KOPT-K1 (cell line): ENCODE measurements at regions not wholly inside any gene's neighbourhood (a gene's known extent, or its start where the extent isn't known, plus 50 kb on each side); places are given as distances from the start of the nearest gene placed in this dataset.
"Not testable (repeated sequence)": the region's sequence is repeated elsewhere in the genome, so short reads cannot be mapped to it uniquely, and the experiment has no call there.

ENCODE experiments used
- H3K27ac ChIP-seq: fragments of 200-600 bp; sonication (generic); 2 replicates; pipeline ENCODE4 v1.5.1; 2016; ENCODE audit warnings: antibody characterized with exemption, mild to moderate bottlenecking, low read depth, low read length; ENCODE audit not compliant: poor library complexity, severe bottlenecking
- H3K36me3 ChIP-seq: fragments of 200-600 bp; sonication (generic); 2 replicates; pipeline ENCODE4 v1.5.1; 2017; ENCODE audit warnings: antibody characterized with exemption, mild to moderate bottlenecking, low read length, moderate library complexity; ENCODE audit not compliant: insufficient read depth
- H3K9me3 ChIP-seq: fragments of 200-600 bp; sonication (generic); 2 replicates; pipeline ENCODE4 v1.5.1; 2017; ENCODE audit warnings: antibody characterized with exemption, low read length, mild to moderate bottlenecking; ENCODE audit not compliant: insufficient read depth, poor library complexity, severe bottlenecking

DNA sequence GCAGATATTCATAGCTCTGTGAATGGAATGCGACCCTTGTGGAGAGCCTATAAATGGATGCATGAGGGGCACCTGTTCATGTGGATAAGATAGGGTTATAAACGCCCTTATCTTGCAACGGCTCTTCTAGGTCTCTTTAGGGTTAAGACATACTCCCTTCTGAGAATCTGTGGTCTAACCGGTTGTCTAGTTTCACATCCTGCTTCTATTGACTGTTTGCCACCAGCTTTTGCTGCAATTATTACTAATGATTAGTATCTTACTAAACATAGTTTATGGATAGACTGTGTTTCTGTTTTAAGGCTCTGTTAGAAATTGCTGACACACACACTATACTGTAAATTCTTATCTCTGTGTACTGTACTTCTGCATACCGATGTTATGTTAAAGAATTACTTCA is 198.9 kb upstream of the CYLC2 start:
- no peaks in the 10 kb centered on the region for H3K9me3 ChIP-seq
- H3K27ac ChIP-seq = no peak overlapping the region
- H3K36me3 ChIP-seq = no peaks in the 10 kb centered on the region

DNA sequence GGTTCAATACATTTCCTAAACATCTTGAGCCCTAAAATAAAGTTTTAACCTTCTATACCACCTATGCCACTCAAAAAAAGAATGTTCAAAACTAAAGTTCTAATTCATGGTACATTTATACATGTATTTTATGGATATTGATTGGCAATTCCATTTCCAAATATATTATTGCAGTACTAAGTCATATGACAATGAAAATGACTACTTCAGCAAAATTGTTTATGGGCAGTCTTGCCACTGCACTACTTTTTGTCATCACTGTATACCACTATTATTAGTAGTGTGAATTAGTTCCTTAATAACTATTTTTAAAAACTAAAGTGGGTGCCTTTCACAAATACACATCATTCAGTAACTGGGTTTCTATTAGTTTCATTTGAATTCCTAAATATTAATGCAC is 199.6 kb upstream of the CYLC2 start:
- Histone ChIP-seq H3K36me3 (no peaks in the 10 kb centered on the region), H3K9me3 (no peaks in the 10 kb centered on the region), H3K27ac (no peak overlapping the region)

DNA sequence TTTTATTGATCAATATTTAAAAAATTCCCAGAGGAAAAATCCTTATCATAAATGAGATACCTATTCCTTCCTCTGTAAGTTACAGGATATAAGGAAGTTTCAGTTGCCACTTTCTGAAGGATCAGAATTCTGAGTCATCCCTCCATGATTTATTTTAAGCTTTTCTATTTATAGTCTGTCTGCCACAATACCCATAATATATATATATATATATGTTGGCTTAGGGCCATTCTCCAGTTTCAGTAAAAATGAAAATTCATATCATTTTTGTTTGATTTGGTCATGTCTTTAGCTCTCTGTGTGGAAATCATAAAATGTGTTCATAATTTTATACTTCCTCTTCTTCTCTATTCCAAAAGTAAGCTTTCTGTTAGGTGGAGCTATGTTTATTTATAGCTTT is 215.8 kb upstream of the CYLC2 start:
- H3K9me3 ChIP-seq = no peaks in the 10 kb centered on the region
- no peaks in the 10 kb centered on the region for H3K36me3 ChIP-seq
- H3K27ac ChIP-seq = no peak overlapping the region

DNA sequence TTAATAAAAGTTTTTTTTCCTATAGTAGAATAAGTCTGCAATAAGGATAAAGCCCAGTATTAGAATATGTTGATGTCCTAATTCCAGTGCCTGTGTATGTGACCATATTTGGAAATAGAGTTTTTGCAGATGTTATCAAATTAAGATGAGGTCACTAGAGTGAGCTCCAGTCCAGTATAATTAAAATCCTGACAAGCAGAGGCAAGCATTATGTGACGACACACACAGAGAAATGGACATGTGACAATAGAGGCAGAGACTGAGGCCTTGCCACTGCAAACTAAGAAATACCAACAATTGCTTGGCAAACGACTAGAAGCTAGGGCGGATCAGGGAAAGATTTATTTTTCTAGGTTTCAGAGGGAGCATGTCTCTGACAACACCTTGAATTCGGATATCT is 216.4 kb upstream of the CYLC2 start:
- Histone ChIP-seq H3K27ac (no peak overlapping the region), H3K9me3 (no peaks in the 10 kb centered on the region), H3K36me3 (no peaks in the 10 kb centered on the region)

DNA sequence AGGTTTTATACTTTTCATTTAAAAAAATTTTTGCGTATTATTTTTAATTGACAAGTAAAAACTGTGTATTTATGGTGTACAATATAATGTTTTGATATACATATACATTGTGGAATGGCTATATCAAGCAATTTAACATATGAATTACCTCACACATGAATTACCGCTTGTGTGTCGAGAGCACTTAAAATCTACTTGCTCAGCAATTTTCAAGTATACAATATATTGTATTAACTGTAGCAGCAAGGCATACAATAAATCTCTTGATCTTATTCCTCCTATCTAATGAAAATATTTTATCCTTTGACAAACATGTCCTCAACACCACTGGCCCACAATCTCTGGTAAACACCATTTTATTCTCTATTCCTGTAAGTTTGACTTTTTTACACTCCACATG is 224.4 kb upstream of the CYLC2 start:
- Histone ChIP-seq H3K27ac (no peak overlapping the region), H3K9me3 (no peaks in the 10 kb centered on the region), H3K36me3 (no peaks in the 10 kb centered on the region)

DNA sequence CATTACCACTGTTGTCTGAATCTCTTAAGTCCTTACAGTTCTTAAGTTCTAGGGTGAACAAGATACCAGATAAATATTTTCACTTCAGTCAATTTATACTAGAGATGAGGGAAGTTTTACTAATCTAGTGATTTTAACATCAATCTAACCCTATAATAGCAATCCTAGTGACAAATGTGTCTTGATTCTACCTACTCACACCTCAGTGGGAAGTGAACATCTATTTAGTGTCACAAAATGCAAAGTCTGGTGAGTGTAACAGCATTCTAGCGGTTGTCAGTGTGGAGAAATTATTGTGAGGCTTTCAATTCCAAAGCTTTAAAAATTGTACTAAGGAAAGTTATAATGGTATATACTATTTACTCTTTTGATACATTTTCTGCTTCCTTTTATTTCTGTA is 225.8 kb upstream of the CYLC2 start:
- Histone ChIP-seq H3K9me3 (no peaks in the 10 kb centered on the region), H3K36me3 (no peaks in the 10 kb centered on the region), H3K27ac (no peak overlapping the region)

DNA sequence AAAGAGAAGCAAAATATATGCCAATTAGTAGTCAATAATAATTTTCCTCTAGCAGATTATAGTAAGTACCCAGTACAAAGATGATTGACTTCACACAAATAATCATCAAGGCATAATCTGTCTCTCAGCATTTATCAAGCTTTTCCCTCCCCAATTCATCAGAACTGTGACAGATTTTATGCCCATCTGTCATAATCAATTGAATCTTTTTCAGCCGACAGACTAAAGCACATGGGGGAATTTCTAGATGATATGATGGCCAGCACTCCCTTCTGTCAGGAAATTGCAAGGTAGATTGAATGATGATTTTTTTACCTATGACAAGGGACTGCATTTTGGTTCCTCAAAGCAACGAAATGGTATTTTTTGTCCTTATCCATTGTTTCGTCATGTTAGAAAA is 227.1 kb upstream of the CYLC2 start:
- Histone ChIP-seq H3K9me3 (no peaks in the 10 kb centered on the region), H3K36me3 (no peaks in the 10 kb centered on the region), H3K27ac (no peak overlapping the region)

DNA sequence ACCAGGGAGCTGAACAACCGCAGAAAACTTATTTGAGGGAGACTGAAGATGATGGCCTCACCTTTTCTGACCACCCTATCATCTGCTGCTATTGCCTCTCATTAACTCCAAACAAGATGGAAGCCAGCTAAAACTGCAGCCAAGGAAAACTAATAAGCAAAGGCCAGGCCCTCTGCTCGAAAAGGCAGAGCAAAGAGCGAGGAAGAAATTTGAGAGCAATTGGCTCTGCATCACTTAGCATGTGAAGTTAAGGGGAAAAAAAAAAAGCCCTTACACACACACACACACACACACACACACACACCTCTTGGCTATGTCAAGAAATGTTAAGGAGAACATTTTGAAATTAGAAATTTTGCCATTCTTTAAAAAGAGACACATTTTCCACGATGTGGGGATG is 228.1 kb upstream of the CYLC2 start:
- Histone ChIP-seq H3K9me3 (no peaks in the 10 kb centered on the region), H3K36me3 (no peaks in the 10 kb centered on the region), H3K27ac (no peak overlapping the region)

DNA sequence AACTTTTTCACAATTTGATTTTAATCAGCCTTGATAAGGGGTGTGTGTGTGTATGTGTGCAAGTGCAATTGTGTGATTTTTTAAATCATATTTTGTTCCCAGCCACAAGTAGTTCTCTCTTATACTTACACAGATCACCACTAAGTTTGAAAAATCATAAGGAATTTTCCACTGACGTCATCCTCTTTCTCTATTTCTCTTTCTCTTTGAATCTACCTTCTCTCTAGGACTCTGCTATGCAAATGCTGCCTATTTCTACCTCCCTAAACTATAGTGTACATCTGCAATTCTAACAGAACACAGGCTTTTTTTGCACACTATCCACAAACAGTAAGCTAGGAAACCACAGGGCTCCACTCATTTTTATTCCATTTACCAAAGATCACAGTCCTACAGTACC is 254.6 kb upstream of the CYLC2 start:
- Histone ChIP-seq H3K27ac (no peak overlapping the region), H3K9me3 (no peaks in the 10 kb centered on the region), H3K36me3 (no peaks in the 10 kb centered on the region)

DNA sequence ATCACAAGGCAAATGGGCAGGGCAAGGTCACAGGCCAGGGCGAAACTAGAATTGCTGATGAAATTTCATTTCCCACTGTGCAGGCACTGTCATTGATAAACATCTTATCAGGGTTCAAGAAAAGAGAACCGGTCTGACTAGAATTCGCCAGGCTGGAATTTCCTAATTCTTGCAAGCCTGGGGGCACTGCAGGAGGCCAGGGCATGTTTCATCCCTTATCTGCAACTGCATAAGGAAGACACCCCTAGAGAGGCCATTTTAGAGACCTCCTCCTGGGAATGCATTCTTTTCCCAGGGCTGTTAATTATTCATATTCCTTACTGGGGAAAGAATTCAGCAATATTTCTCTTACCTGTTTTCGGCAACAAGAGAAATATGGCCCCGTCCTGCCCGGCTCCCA is 266.2 kb upstream of the CYLC2 start:
- H3K9me3 ChIP-seq = no peaks in the 10 kb centered on the region
- H3K27ac ChIP-seq = no peak overlapping the region
- no peaks in the 10 kb centered on the region for H3K36me3 ChIP-seq

DNA sequence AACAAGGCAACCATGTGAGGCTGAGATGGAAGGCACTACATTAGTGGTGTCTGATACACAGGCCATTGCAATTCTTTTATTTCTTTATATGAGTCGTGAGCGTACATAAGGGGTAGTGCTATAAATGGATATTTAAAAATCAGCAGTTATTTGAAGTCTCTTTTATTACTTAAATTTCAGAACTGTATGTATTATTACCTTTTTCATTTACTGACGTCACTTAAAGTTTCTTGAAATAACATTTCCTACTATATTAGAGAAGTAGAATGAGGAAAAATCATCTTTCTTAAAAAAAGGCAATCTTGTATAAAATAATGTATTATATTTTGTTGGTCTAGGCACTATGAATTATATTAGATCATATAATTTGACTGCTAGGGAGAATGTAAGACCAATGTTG is 280.9 kb upstream of the CYLC2 start:
- Histone ChIP-seq H3K27ac (no peak overlapping the region), H3K9me3 (no peaks in the 10 kb centered on the region)

DNA sequence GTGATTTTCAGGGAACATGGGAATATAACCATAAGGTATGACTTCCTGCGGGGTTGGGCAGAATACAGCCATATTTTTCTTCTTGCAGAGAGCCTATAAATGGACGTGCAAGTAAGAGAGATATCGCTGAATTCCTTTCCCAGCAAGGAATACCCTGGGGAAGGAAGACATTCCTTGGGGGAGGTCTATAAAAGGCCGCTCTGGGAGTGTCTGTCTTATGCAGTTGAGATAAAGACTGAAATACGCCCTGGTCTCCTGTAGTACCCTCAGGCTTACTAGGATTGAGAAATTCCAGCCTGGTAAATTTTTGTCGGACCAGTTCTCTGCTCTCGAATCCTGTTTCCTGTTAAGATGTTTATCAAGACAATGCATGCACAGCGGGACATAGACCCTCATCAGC is 282.2 kb upstream of the CYLC2 start:
- not testable (repeated sequence) for H3K36me3 ChIP-seq, H3K9me3 ChIP-seq, H3K27ac ChIP-seq

More for the DNA sequence above, 280.9 kb upstream of the CYLC2 start:
- no peaks in the 10 kb centered on the region for H3K36me3 ChIP-seq

DNA sequence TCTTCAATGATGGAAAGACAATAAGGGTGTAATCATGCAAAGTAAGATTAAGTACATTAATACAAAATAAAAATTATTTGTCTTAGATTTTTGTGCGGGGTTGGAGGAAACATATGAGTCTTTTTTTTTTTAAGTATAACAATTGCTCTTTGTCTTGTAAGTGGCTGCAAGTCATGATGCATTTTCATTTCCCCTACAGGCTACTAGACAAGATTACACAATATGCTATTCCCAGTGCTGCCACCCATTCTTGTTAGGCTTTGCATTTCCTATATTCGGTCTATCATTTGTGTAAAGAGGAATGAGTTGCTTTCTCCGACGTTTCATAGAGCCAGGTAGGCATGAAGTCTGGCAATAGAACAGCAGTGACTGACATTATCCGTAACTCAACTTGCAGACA is 294.2 kb upstream of the CYLC2 start:
- no peaks in the 10 kb centered on the region for H3K9me3 ChIP-seq
- no peaks in the 10 kb centered on the region for H3K36me3 ChIP-seq
- H3K27ac ChIP-seq = no peak overlapping the region

DNA sequence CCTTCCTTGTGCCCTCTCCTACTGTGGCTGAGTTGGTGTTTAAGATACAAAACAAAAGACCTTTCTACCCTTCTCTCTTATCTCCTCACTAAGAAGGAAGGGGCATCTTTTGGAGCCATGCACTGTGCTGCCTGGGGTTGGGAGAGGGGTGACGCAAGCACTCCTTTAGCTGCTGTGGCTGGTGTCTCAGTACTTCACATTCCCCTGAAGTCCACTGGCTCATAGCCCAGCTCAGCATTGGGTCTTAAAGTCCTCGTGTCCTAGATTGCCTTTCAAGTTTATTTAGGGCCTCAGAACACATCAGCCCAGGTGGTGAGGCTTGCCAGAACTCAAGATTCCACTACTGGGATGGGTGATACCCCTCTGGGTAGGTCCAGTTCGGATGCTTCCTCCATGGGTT is 325.9 kb upstream of the CYLC2 start:
- Histone ChIP-seq H3K36me3 (no peaks in the 10 kb centered on the region), H3K27ac (no peak overlapping the region), H3K9me3 (no peaks in the 10 kb centered on the region)

DNA sequence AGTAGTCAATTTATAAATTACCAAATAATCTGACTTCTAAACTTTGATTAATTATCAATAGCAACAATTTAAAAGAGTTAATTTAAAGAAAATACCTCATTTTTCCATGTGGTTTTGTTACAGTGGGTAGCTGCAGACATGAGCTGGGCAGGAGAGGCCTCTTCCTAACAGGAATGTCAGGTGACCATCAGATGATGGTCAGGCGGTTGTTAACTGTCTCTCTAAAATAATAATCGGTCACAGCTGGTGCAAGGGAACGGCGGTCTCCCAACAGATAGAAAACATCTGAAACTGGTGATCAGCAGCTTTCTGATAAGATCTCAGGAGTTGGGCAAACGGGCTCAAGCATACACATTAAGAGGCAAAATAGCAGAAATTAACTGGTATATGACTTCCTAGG is 342.7 kb upstream of the CYLC2 start:
- no peak overlapping the region for H3K27ac ChIP-seq
- no peaks in the 10 kb centered on the region for H3K9me3 ChIP-seq
- no peaks in the 10 kb centered on the region for H3K36me3 ChIP-seq

DNA sequence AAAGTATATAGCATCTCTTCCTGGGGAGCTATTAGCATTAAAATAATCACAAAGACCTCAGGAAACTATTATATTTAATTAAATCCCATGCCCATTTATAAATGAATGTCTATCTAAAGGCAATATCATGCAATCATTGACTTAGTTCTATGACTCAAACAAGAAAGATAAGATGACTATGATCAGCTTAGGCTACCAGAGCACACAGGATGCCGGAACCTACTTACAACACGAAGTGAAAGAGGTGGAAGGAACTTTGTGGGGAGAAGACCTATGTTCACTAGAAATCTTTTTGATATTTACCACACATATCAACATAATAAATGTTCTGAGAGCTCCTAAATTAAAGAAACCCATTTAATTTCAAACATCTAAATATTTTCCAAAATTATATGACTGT is 344.2 kb upstream of the CYLC2 start:
- Histone ChIP-seq H3K9me3 (no peaks in the 10 kb centered on the region), H3K27ac (no peak overlapping the region), H3K36me3 (no peaks in the 10 kb centered on the region)

DNA sequence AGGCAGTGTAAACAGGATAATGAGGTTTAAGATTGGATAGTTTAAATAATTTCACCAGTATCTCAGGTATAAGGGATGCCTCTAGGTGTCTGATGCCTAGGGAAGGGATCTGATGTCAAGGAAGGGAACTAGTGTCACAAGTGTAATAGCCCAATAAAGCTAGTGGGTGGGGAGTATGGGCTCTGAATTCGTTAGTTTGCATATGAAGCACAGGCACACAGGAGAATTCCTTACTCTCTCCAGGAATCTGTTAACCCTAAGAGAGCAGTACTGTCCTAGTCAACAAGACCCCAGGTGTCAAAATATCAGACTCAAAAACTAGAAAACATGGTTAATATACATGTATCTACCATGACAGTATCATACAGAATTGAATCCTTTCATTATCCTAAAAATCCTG is 352.5 kb upstream of the CYLC2 start:
- Histone ChIP-seq H3K9me3 (no peaks in the 10 kb centered on the region), H3K27ac (no peak overlapping the region), H3K36me3 (no peaks in the 10 kb centered on the region)
